Neural progenitor cell (in vitro differentiated cells): ENCODE measurements at regions not wholly inside any gene's neighbourhood (a gene's known extent, or its start where the extent isn't known, plus 50 kb on each side); places are given as distances from the start of the nearest gene placed in this dataset.

ENCODE experiments used
- EZH2 ChIP-seq: fragments of 200-600 bp; sonication (generic); IDR thresholded peaks from 2 replicates; pipeline ENCODE4 v1.6.1; 2017; ENCODE audit warnings: antibody characterized with exemption, mild to moderate bottlenecking, moderate library complexity
- EZH2phosphoT487 ChIP-seq: fragments of 200-600 bp; sonication (generic); IDR thresholded peaks from 2 replicates; pipeline ENCODE4 v1.6.1; 2017; ENCODE audit warnings: antibody characterized with exemption
- TF ChIP-seq, protein P1 (sequence below): fragments of 200-600 bp; sonication (generic); IDR thresholded peaks from 2 replicates; pipeline ENCODE4 v1.5.1; 2017; ENCODE audit warnings: antibody characterized with exemption, mild to moderate bottlenecking

DNA sequence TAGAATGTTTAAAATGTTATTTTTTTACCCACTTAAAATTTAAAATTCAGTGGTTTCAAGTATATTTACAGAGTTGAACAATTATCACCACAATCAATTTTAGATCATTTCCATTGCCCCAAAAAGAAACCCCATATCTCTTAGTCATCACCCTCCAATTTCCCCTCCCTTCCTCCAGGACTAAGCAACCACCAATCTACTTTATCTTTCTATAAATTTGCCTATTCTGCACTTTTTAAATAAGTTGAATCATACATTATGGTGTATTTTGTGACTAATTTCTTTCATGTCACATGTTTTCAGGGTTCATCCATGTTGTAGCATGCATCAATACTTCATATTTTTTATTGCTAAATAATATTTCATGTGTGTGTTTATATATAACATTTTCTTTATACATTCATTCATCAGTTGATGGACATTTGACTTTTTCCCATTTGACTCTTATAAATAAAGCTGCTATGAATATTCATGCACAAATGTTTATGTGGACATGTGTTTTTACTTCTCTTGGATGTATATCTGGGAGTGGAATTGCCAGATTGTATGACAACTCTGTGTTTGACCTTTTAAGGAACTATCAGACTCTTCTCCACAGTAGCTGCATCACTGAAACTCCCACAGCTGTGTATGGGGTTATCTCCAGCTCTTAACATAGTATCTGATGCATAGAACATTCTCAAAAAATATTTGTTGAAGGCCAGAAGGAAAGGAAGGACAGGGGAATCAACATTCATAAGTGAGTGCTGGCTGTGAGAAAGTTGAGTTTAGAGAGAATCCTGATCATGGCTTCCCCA is 107.8 kb upstream of the OXGR1 start:
- TF ChIP-seq, protein P1, sequence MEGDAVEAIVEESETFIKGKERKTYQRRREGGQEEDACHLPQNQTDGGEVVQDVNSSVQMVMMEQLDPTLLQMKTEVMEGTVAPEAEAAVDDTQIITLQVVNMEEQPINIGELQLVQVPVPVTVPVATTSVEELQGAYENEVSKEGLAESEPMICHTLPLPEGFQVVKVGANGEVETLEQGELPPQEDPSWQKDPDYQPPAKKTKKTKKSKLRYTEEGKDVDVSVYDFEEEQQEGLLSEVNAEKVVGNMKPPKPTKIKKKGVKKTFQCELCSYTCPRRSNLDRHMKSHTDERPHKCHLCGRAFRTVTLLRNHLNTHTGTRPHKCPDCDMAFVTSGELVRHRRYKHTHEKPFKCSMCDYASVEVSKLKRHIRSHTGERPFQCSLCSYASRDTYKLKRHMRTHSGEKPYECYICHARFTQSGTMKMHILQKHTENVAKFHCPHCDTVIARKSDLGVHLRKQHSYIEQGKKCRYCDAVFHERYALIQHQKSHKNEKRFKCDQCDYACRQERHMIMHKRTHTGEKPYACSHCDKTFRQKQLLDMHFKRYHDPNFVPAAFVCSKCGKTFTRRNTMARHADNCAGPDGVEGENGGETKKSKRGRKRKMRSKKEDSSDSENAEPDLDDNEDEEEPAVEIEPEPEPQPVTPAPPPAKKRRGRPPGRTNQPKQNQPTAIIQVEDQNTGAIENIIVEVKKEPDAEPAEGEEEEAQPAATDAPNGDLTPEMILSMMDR, result no peak
- TF ChIP-seq EZH2 (no peak), EZH2phosphoT487 (no peak)
